HG02678 (cell line): ENCODE measurements at regions not wholly inside any gene's neighbourhood (a gene's known extent, or its start where the extent isn't known, plus 50 kb on each side); places are given as distances from the start of the nearest gene placed in this dataset.

Experiments
- ATAC-seq: cut with Tn5 transposase; IDR thresholded peaks from one replicate; pipeline ENCODE4 v1.9.1; 2021; ENCODE audit warnings: mild to moderate bottlenecking, moderate library complexity; ENCODE audit not compliant: unreplicated experiment

GRCh38 chr18:56139792-56140254 lies 498.6 kb downstream of the TXNL1 start:
- no peak for ATAC-seq

- no peak for ATAC-seq
Measured at GRCh38 chr18:56139372-56139771, 499.0 kb downstream of the TXNL1 start.

- no peak for ATAC-seq
Measured at GRCh38 chr18:56136105-56136504, 502.3 kb downstream of the TXNL1 start.

- ATAC-seq = no peak
Measured at GRCh38 chr18:56130481-56130880, 507.9 kb downstream of the TXNL1 start.

GRCh38 chr18:56128153-56128791 lies 510.1 kb downstream of the TXNL1 start:
- ATAC-seq = no peak

- no peak for ATAC-seq
Measured at GRCh38 chr18:56127322-56128099, 510.9 kb downstream of the TXNL1 start.

GRCh38 chr18:56124186-56124585 lies 514.2 kb downstream of the TXNL1 start:
- ATAC-seq = no peak

- no peak for ATAC-seq
Measured at GRCh38 chr18:56121669-56122068, 516.7 kb downstream of the TXNL1 start.

- no peak for ATAC-seq
Measured at GRCh38 chr18:56120782-56121181, 517.6 kb downstream of the TXNL1 start.

GRCh38 chr18:56119681-56120080 lies 518.7 kb downstream of the TXNL1 start:
- ATAC-seq = no peak

GRCh38 chr18:56118422-56118821 lies 520.0 kb downstream of the TXNL1 start:
- no peak for ATAC-seq

GRCh38 chr18:56115071-56116015 lies 523.0 kb downstream of the TXNL1 start:
- ATAC-seq = no peak

- ATAC-seq = no peak
Measured at GRCh38 chr18:56112984-56113383, 525.0 kb upstream of the TCF4 start.

- ATAC-seq = peak; percentile 94
Measured at GRCh38 chr18:56112013-56112749, 524.2 kb upstream of the TCF4 start.

- ATAC-seq = no peak
Measured at GRCh38 chr18:56109757-56110156, 521.8 kb upstream of the TCF4 start.

GRCh38 chr18:56108478-56109367 lies 520.7 kb upstream of the TCF4 start:
- ATAC-seq = no peak

- ATAC-seq = no peak
Measured at GRCh38 chr18:56107821-56108477, 520.0 kb upstream of the TCF4 start.

- no peak for ATAC-seq
Measured at GRCh38 chr18:56100090-56100722, 512.2 kb upstream of the TCF4 start.

GRCh38 chr18:56097621-56098020 lies 509.6 kb upstream of the TCF4 start:
- ATAC-seq = no peak
